Parathyroid adenoma (tissue), 2 donors: ENCODE measurements at regions not wholly inside any gene's neighbourhood (a gene's known extent, or its start where the extent isn't known, plus 50 kb on each side); places are given as distances from the start of the nearest gene placed in this dataset.

ENCODE experiments used
- H2AFZ ChIP-seq: fragments of 300-600 bp; sonication (generic); one replicate; pipeline ENCODE4 v1.7.0; 2017; ENCODE audit warnings: antibody characterized with exemption, mild to moderate bottlenecking
- H3K27ac ChIP-seq: fragments of 300-600 bp; sonication (generic); one replicate; pipeline ENCODE4 v1.7.0; 2017
- H3K27me3 ChIP-seq: fragments of 300-600 bp; sonication (generic); one replicate; pipeline ENCODE4 v1.7.0; 2017; ENCODE audit warnings: low read length; ENCODE audit not compliant: control insufficient read depth, insufficient read depth
- H3K36me3 ChIP-seq: fragments of 300-600 bp; sonication (generic); one replicate; pipeline ENCODE4 v1.7.0; 2017; ENCODE audit warnings: low read length; ENCODE audit not compliant: control insufficient read depth, insufficient read depth
- H3K4me1 ChIP-seq: fragments of 300-600 bp; sonication (generic); one replicate; pipeline ENCODE4 v1.7.0; 2017; ENCODE audit warnings: control low read depth
- H3K4me2 ChIP-seq: fragments of 300-600 bp; sonication (generic); one replicate; pipeline ENCODE4 v1.7.0; 2017; ENCODE audit warnings: low read length
- H3K4me3 ChIP-seq: fragments of 300-600 bp; sonication (generic); one replicate; pipeline ENCODE4 v1.7.0; 2017; ENCODE audit warnings: low read depth, low read length
- H3K79me2 ChIP-seq: fragments of 300-600 bp; sonication (generic); one replicate; pipeline ENCODE4 v1.7.0; 2017; ENCODE audit warnings: control low read depth
- H3K9ac ChIP-seq: fragments of 300-600 bp; sonication (generic); one replicate; pipeline ENCODE4 v1.7.0; 2017; ENCODE audit warnings: mild to moderate bottlenecking
- H3K9me3 ChIP-seq: fragments of 300-600 bp; sonication (generic); one replicate; pipeline ENCODE4 v1.7.0; 2017; ENCODE audit warnings: low read length; ENCODE audit not compliant: control insufficient read depth
- CTCF ChIP-seq: fragments of 300-600 bp; sonication (generic); IDR thresholded peaks from one replicate; pipeline ENCODE4 v1.7.0; 2017; ENCODE audit warnings: antibody characterized with exemption, mild to moderate bottlenecking
- donor health status: primary hyperparathyroidism.

DNA sequence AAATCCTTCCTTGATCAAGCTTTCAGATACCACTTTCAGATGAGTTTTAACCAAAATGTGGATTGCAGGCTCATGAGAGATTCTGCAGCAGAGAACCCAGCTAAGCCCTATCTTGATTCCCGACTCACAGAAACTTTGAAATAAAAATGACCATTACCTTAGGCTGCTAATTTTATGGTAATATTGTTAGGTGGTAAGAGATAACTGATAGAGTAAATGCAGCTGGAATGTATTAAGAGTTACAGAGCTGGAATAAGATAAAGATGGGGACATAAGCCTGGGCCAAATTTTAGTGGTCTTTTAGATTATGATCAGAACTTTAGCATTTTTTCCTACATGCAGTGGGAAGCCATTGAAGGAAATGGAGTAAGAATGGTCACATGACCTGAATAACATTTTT is 1074.0 kb downstream of the CDH11 start:
- Histone ChIP-seq H3K79me2 (no peaks in the 10 kb centered on the region), H3K9ac (no peak overlapping the region), H3K4me2 (no peak overlapping the region), H3K4me3 (no peak overlapping the region), H3K27ac (no peak overlapping the region), H3K4me1 (no peaks in the 10 kb centered on the region), H3K27me3 (no peaks in the 10 kb centered on the region), H2AFZ (no peak overlapping the region), H3K36me3 (no peaks in the 10 kb centered on the region), H3K9me3 (no peaks in the 10 kb centered on the region)
- TF ChIP-seq CTCF: no peak

DNA sequence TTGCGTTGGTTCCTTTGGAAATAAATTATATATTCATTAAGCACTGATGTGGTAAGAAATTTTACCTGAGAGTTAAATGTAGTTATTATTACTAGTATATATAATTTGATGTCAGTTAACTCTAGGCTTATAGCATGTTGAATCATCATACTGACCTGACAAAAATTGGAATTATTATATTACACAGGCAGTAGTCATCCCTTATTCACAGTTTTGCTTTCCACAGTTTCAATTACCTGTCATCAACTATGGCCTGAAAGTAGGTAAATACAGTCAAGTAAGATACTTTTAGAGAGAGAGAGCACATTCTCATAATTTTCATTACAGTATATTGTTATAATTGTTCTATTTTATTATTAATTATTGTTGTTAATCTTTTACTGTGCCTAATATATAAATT is 1074.7 kb downstream of the CDH11 start:
- no peak overlapping the region for H3K4me2 ChIP-seq
- TF ChIP-seq CTCF: no peak
- no peaks in the 10 kb centered on the region for H3K79me2 ChIP-seq

DNA sequence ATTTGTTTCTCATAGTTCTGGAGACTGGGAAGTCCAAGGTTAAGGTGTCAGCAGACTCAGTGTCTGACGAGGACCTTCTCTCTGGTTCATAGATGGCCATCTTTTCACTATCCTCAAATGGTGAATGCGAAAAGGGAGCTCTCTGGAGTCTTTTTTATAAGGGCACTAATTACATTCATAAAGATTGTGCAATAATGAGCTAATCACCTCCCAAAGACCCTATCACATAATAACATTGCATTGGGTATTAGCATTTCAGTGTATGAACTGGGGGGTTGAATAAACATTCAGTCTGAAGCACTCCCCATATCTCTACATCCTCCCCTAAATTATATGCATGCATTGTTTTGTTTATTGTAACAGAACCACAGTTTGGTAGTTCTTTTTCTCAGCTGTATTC is 1086.5 kb downstream of the CDH11 start:
- Histone ChIP-seq H3K27me3 (no peaks in the 10 kb centered on the region), H3K79me2 (no peaks in the 10 kb centered on the region), H3K27ac (no peak overlapping the region), H3K4me1 (no peaks in the 10 kb centered on the region), H3K9ac (no peak overlapping the region), H3K9me3 (no peaks in the 10 kb centered on the region), H3K4me3 (no peak overlapping the region), H3K36me3 (no peaks in the 10 kb centered on the region), H3K4me2 (no peak overlapping the region), H2AFZ (no peak overlapping the region)
- TF ChIP-seq CTCF: no peak

More for the DNA sequence above, 1074.7 kb downstream of the CDH11 start:
- no peak overlapping the region for H3K4me3 ChIP-seq
- no peak overlapping the region for H2AFZ ChIP-seq
- H3K27ac ChIP-seq: no peak overlapping the region
- H3K4me1 ChIP-seq: no peaks in the 10 kb centered on the region
- H3K9ac ChIP-seq: no peak overlapping the region
- no peaks in the 10 kb centered on the region for H3K9me3 ChIP-seq
- no peaks in the 10 kb centered on the region for H3K36me3 ChIP-seq
- H3K27me3 ChIP-seq: no peaks in the 10 kb centered on the region

GRCh38 chr16:64019339-64019738 is 1102.5 kb downstream of the CDH11 start:
- Histone ChIP-seq H3K27me3 (no peaks in the 10 kb centered on the region), H3K27ac (no peak overlapping the region)
- TF ChIP-seq CTCF: no peak

DNA sequence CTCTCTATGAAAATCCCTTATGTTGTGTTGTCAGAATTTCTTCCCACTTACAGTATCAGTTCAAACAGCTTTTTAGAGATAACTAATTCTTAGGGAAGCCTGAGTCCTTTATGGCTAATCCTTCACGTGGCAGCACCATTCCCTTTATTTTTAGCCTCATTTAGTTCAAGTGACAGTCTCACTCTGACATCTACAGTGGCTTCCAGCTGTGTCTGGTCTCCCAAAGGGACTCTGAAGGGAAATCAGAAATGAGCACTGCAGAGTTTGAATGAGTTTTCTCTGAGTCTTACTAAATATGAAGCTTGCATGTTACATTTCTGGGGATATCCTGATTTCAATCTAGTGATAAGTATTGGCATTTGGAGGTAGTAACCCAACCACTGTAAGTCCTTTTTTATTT is 1104.1 kb downstream of the CDH11 start:
- Histone ChIP-seq H3K9me3 (no peaks in the 10 kb centered on the region), H3K27me3 (no peaks in the 10 kb centered on the region), H3K36me3 (no peaks in the 10 kb centered on the region), H3K79me2 (no peaks in the 10 kb centered on the region), H2AFZ (no peak overlapping the region), H3K4me3 (no peak overlapping the region), H3K4me2 (no peak overlapping the region), H3K9ac (no peak overlapping the region), H3K4me1 (no peaks in the 10 kb centered on the region), H3K27ac (no peak overlapping the region)
- TF ChIP-seq CTCF: no peak

More at GRCh38 chr16:64019339-64019738, 1102.5 kb downstream of the CDH11 start:
- Histone ChIP-seq H3K79me2 (no peaks in the 10 kb centered on the region), H3K36me3 (no peaks in the 10 kb centered on the region), H3K4me1 (no peaks in the 10 kb centered on the region), H3K9ac (no peak overlapping the region), H2AFZ (no peak overlapping the region), H3K4me2 (no peak overlapping the region), H3K4me3 (no peak overlapping the region), H3K9me3 (no peaks in the 10 kb centered on the region)
